ENCODE measurements at regions not wholly inside any gene's neighbourhood (a gene's known extent, or its start where the extent isn't known, plus 50 kb on each side); places are given as distances from the start of the nearest gene placed in this dataset.

- TF ChIP-seq CTCF (tag by site-specific recombination; IDR thresholded peaks at IDR 0.05) = no peak
- no peak for TF ChIP-seq REST (tag by site-specific recombination; IDR thresholded peaks at IDR 0.05)
- no peak for TF ChIP-seq ZNF777 (tag by site-specific recombination; IDR thresholded peaks at IDR 0.05; ENCODE audit: borderline replicate concordance)
- no peak for TF ChIP-seq ZNF707 (tag by site-specific recombination; IDR thresholded peaks at IDR 0.05)
- no peak for TF ChIP-seq ZNF174 (tag by site-specific recombination; IDR thresholded peaks at IDR 0.05)
- no peak for TF ChIP-seq ZNF239 (tag by site-specific recombination; IDR thresholded peaks at IDR 0.05)
- no peak for TF ChIP-seq ZBTB1 (tag by site-specific recombination; IDR thresholded peaks at IDR 0.05)
- TF ChIP-seq ZNF518A (tag by site-specific recombination; conservative IDR thresholded peaks at IDR 0.05; ENCODE audit: low read depth) = no peak
- TF ChIP-seq ZNF792 (tag by site-specific recombination; IDR thresholded peaks at IDR 0.05) = no peak
- TF ChIP-seq ZNF580 (tag by site-specific recombination; IDR thresholded peaks at IDR 0.05) = no peak
- no peak for TF ChIP-seq SALL2 (tag by site-specific recombination; IDR thresholded peaks at IDR 0.05; ENCODE audit: borderline replicate concordance)
- no peak for TF ChIP-seq ZNF274 (IDR thresholded peaks at IDR 0.05; ENCODE audit: low read length)
- TF ChIP-seq ZNF274 (tag by site-specific recombination; IDR thresholded peaks at IDR 0.05; ENCODE audit: borderline replicate concordance) = no peak
- TF ChIP-seq ZBTB48 (tag by site-specific recombination; IDR thresholded peaks at IDR 0.05) = no peak
- TF ChIP-seq YY1 (tag by site-specific recombination; IDR thresholded peaks at IDR 0.05) = no peak
Observed at GRCh38 chr3:163626753-163627152, 1451.5 kb downstream of the SI start.

Measured in HEK293 (cell line).